Left ventricle myocardium inferior (tissue), 1 donor: ENCODE measurements at regions not wholly inside any gene's neighbourhood (a gene's known extent, or its start where the extent isn't known, plus 50 kb on each side); places are given as distances from the start of the nearest gene placed in this dataset.

Experiments used
- DNase-seq: peaks from one replicate; pipeline ENCODE4 v3.0.0-alpha.2; 2020
- H3K27ac ChIP-seq: fragments of 200-600 bp; replicated peaks from 2 replicates; pipeline ENCODE4 v1.8.0; 2021
- H3K27me3 ChIP-seq: fragments of 200-600 bp; 2 replicates; pipeline ENCODE4 v1.8.0; 2021; ENCODE audit warnings: low read depth
- H3K36me3 ChIP-seq: fragments of 200-600 bp; 2 replicates; pipeline ENCODE4 v1.8.0; 2021
- H3K4me1 ChIP-seq: fragments of 200-600 bp; 2 replicates; pipeline ENCODE4 v1.8.0; 2021
- H3K4me3 ChIP-seq: fragments of 200-600 bp; 2 replicates; pipeline ENCODE4 v1.8.0; 2021; ENCODE audit warnings: mild to moderate bottlenecking, moderate library complexity
- H3K9me3 ChIP-seq: fragments of 200-600 bp; replicated peaks from 2 replicates; pipeline ENCODE4 v1.8.0; 2021
- CTCF ChIP-seq: fragments of 200-600 bp; IDR thresholded peaks from 2 replicates; pipeline ENCODE4 v1.8.0; 2021; ENCODE audit warnings: antibody characterized with exemption, mild to moderate bottlenecking, borderline replicate concordance
- intact Hi-C: fragments of 100-400 bp; cut with micrococcal nuclease; formaldehyde crosslinking; loops from one replicate; pipeline ENCODE4 v1.11.0; 2022
- donor health status: DM: no; HTN: yes; CAD: no; lungs with severe emphysema.

GRCh38 chr7:41608447-41608846, 94.4 kb downstream of the INHBA start:
- Histone ChIP-seq H3K4me1 (no peaks in the 10 kb centered on the region), H3K9me3 (no peaks in the 10 kb centered on the region), H3K36me3 (no peaks in the 10 kb centered on the region), H3K27ac (no peak overlapping the region), H3K4me3 (no peak overlapping the region), H3K27me3 (no peaks in the 10 kb centered on the region)
- intact Hi-C loops = no loop called here
- no peak for TF ChIP-seq CTCF
- DNase-seq = no peak

GRCh38 chr7:41603985-41604384, 98.9 kb downstream of the INHBA start:
- Histone ChIP-seq H3K27ac (no peak overlapping the region), H3K9me3 (no peaks in the 10 kb centered on the region), H3K4me3 (no peak overlapping the region), H3K4me1 (no peaks in the 10 kb centered on the region), H3K36me3 (no peaks in the 10 kb centered on the region), H3K27me3 (no peaks in the 10 kb centered on the region)
- TF ChIP-seq CTCF = no peak
- no peak for DNase-seq
- intact Hi-C loops = no loop called here

GRCh38 chr7:41599760-41600159, 103.1 kb downstream of the INHBA start:
- Histone ChIP-seq H3K9me3 (peaks cover 29% of the 10 kb centered on the region), H3K27me3 (no peaks in the 10 kb centered on the region), H3K4me1 (no peaks in the 10 kb centered on the region), H3K27ac (no peak overlapping the region), H3K36me3 (no peaks in the 10 kb centered on the region), H3K4me3 (no peak overlapping the region)
- TF ChIP-seq CTCF = no peak
- DNase-seq = no peak
- intact Hi-C loops = no loop called here

- H3K4me3 ChIP-seq = no peak overlapping the region
- no peak overlapping the region for H3K27ac ChIP-seq
- no peaks in the 10 kb centered on the region for H3K36me3 ChIP-seq
- no peak for DNase-seq
- no peaks in the 10 kb centered on the region for H3K27me3 ChIP-seq
- no peak for TF ChIP-seq CTCF
- intact Hi-C loops = no loop called here
- H3K4me1 ChIP-seq = no peaks in the 10 kb centered on the region
- H3K9me3 ChIP-seq = peaks cover 25% of the 10 kb centered on the region
Observed at GRCh38 chr7:41592794-41593193, 110.1 kb downstream of the INHBA start.

GRCh38 chr7:41592236-41592635, 110.7 kb downstream of the INHBA start:
- DNase-seq = no peak
- no peak overlapping the region for H3K4me3 ChIP-seq
- no peaks in the 10 kb centered on the region for H3K36me3 ChIP-seq
- H3K27ac ChIP-seq = no peak overlapping the region
- TF ChIP-seq CTCF = no peak
- H3K27me3 ChIP-seq = no peaks in the 10 kb centered on the region
- peaks cover 19% of the 10 kb centered on the region for H3K9me3 ChIP-seq
- H3K4me1 ChIP-seq = no peaks in the 10 kb centered on the region
- intact Hi-C loops = no loop called here

- no peak overlapping the region for H3K4me3 ChIP-seq
- intact Hi-C loops = no loop called here
- H3K27me3 ChIP-seq = no peaks in the 10 kb centered on the region
- no peak for DNase-seq
- peaks cover 7% of the 10 kb centered on the region for H3K9me3 ChIP-seq
- no peaks in the 10 kb centered on the region for H3K36me3 ChIP-seq
- TF ChIP-seq CTCF = no peak
- H3K27ac ChIP-seq = no peak overlapping the region
- no peaks in the 10 kb centered on the region for H3K4me1 ChIP-seq
Observed at GRCh38 chr7:41590986-41591385, 111.9 kb downstream of the INHBA start.
